ENCODE measurements at regions not wholly inside any gene's neighbourhood (a gene's known extent, or its start where the extent isn't known, plus 50 kb on each side); places are given as distances from the start of the nearest gene placed in this dataset.

GRCh38 chr21:32144851-32145250 lies 134.0 kb downstream of the MIS18A start:
- no peak overlapping the region for H3K4me3 ChIP-seq (ENCODE audit: low read depth, low read length)
- TF ChIP-seq, protein P1, sequence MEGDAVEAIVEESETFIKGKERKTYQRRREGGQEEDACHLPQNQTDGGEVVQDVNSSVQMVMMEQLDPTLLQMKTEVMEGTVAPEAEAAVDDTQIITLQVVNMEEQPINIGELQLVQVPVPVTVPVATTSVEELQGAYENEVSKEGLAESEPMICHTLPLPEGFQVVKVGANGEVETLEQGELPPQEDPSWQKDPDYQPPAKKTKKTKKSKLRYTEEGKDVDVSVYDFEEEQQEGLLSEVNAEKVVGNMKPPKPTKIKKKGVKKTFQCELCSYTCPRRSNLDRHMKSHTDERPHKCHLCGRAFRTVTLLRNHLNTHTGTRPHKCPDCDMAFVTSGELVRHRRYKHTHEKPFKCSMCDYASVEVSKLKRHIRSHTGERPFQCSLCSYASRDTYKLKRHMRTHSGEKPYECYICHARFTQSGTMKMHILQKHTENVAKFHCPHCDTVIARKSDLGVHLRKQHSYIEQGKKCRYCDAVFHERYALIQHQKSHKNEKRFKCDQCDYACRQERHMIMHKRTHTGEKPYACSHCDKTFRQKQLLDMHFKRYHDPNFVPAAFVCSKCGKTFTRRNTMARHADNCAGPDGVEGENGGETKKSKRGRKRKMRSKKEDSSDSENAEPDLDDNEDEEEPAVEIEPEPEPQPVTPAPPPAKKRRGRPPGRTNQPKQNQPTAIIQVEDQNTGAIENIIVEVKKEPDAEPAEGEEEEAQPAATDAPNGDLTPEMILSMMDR (IDR thresholded peaks at IDR 0.05; ENCODE audit: control insufficient read depth, extremely low read depth, insufficient read depth) = no peak
- no peak for DNase-seq (ENCODE audit: low read depth)

DNA sequence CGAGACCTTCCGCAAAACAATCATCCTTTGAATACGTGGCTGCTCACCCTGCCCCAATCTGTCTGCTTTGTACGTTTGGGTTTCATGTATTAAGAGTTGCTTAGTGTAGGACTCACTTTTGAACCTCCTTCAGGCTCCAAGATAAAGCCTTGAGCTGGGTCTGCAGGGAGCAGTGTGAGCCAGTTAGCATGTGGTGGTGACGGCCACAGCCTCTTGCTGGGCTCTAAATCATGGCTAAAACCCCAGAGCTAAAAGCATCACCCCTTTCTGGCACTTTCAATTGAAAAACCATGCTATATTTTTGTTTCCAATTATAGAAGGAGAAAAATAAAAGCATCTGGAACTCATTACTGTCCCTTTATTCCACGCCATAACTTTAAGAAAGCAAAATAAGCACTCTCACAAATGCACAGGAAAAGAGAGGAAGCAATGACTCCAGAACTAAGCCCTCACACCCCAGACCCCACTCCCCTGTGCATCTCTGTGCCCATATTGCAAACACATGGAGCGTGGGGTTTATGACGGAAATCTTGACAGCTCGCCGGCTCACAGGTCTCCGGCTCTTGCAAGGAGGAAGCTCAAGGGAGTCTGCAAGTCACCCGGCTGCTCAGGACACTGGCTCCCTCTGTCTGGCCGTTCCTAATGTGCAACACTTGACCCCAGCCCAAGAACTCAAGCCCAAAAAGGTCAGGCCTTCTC lies 135.5 kb downstream of the MIS18A start:
- TF ChIP-seq, protein P1 (IDR thresholded peaks at IDR 0.05; ENCODE audit: control insufficient read depth, extremely low read depth, insufficient read depth) = no peak

DNA sequence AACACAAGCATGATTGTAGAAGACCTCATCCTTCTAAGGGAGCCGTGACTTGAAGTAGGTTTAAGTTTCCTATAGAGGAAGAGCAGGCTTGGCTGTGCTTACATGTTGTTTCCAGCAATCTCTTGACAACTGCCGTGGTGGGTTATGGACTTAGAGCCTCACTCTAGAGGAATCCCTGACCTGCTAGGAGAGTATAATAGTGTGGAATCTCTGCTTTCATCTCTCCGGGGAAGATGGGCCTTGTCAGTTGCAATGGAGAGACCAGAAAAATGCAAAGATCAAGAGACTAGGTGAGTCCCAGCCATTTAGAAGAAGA lies 137.6 kb downstream of the MIS18A start:
- TF ChIP-seq, protein P1 (IDR thresholded peaks at IDR 0.05; ENCODE audit: control insufficient read depth, extremely low read depth, insufficient read depth) = no peak
- no peak for DNase-seq (ENCODE audit: low read depth)
- H3K4me3 ChIP-seq (ENCODE audit: low read depth, low read length) = no peak overlapping the region

More for the DNA sequence above, 135.5 kb downstream of the MIS18A start:
- H3K4me3 ChIP-seq (ENCODE audit: low read depth, low read length) = no peak overlapping the region
- no peak for DNase-seq (ENCODE audit: low read depth)

GRCh38 chr21:32140604-32141317 lies 138.1 kb downstream of the MIS18A start:
- no peak for DNase-seq (ENCODE audit: low read depth)
- H3K4me3 ChIP-seq (ENCODE audit: low read depth, low read length) = no peak overlapping the region
- TF ChIP-seq, protein P1 (IDR thresholded peaks at IDR 0.05; ENCODE audit: control insufficient read depth, extremely low read depth, insufficient read depth) = no peak

GRCh38 chr21:32140151-32140550 lies 138.7 kb downstream of the MIS18A start:
- DNase-seq (ENCODE audit: low read depth) = no peak
- H3K4me3 ChIP-seq (ENCODE audit: low read depth, low read length) = no peak overlapping the region
- TF ChIP-seq, protein P1 (IDR thresholded peaks at IDR 0.05; ENCODE audit: control insufficient read depth, extremely low read depth, insufficient read depth) = no peak

DNA sequence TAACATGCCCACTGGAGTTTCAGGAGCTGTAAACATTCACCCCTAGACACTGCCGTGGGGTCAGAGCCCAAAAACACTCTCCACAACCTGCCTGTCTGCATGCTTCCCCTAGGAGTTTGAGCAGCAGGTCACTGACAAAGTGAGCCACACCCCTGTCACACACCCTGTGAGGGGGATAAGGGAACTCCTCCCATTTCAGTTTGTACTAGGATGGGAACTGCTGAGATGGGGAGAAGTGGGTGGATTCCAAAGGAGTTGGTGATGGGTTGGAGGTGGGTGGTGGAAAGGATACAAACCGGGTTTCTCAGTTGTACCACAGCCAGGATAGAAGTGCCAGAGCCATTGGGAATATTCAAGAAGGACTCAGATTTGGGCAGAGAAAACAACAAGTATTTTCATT lies 140.2 kb downstream of the MIS18A start:
- TF ChIP-seq, protein P1 (IDR thresholded peaks at IDR 0.05; ENCODE audit: control insufficient read depth, extremely low read depth, insufficient read depth) = no peak
- H3K4me3 ChIP-seq (ENCODE audit: low read depth, low read length) = no peak overlapping the region
- no peak for DNase-seq (ENCODE audit: low read depth)
